IPS-15b (cell line): ENCODE measurements at regions not wholly inside any gene's neighbourhood (a gene's known extent, or its start where the extent isn't known, plus 50 kb on each side); places are given as distances from the start of the nearest gene placed in this dataset.

Experiments used
- H3K27me3 ChIP-seq: one replicate; pipeline ENCODE4 v1.6.1; 2013; ENCODE audit warnings: low read length; ENCODE audit not compliant: control insufficient read depth, insufficient read depth
- H3K36me3 ChIP-seq: one replicate; pipeline ENCODE4 v1.6.1; 2013; ENCODE audit warnings: low read length; ENCODE audit not compliant: control insufficient read depth, insufficient read depth
- H3K4me1 ChIP-seq: one replicate; pipeline ENCODE4 v1.6.1; 2013; ENCODE audit warnings: mild to moderate bottlenecking, low read length; ENCODE audit not compliant: control insufficient read depth, insufficient read depth
- H3K4me3 ChIP-seq: one replicate; pipeline ENCODE4 v1.5.1; 2013; ENCODE audit warnings: low read depth, low read length
- H3K9ac ChIP-seq: one replicate; pipeline ENCODE4 v1.6.1; 2013; ENCODE audit warnings: low read depth, mild to moderate bottlenecking, low read length
- H3K9me3 ChIP-seq: one replicate; pipeline ENCODE4 v1.6.1; 2013; ENCODE audit warnings: mild to moderate bottlenecking, low read length; ENCODE audit not compliant: control insufficient read depth, insufficient read depth

DNA sequence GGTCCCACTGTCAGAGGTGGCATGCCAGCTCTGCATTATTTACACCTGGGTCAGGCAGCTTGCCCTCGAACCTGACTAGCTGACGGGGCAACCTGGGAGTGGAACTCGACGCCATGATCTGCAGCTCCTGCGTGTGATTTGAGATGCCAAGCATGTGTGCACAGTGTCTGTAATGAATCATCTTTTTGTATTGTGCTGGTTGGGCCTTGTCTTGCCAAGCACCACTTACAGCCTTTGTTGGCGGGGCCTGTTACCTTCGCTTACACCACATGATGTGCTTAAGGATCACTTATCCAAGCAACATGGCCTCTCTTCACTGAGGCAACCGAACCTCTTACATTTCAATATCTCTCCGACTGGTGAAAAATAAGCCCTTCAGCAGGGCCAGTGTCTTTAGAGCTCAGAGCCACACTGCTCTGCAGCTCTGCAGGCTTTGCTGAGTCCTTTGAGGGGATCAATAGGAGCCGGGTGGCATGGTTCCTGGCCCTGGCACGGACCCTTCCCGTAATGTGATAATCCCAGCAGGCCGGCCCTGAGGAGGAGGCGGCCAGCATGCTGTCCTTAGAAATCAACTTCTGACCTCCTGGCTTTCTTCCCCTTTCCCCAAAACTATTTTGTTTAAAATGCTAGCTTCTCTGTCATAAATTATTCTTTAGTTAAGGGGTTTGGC is 297.7 kb upstream of the CD180 start:
- Histone ChIP-seq H3K27me3 (no peaks in the 10 kb centered on the region), H3K36me3 (no peaks in the 10 kb centered on the region), H3K9me3 (no peaks in the 10 kb centered on the region), H3K4me3 (no peak overlapping the region), H3K9ac (no peak overlapping the region), H3K4me1 (no peaks in the 10 kb centered on the region)

DNA sequence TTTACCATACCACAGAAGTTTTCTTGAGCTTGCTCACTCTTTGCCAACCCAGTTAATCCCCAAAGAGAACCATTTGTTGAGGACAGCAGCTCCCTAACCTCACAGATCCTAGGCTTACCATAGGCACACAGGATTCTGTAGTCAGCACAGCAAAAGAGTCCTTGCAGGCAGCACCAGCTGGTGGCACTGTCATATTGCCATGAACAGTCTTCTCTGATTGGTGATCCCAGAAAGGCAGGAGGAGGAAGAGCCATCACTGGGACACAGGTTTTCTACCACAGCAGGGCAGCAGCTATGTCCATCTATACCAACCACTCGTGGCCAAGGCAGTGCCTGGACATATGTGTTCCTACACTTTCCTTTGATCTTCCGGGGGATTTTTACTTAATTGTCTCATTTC is 297.1 kb upstream of the CD180 start:
- Histone ChIP-seq H3K9me3 (no peaks in the 10 kb centered on the region), H3K4me3 (no peak overlapping the region), H3K4me1 (no peaks in the 10 kb centered on the region), H3K27me3 (no peaks in the 10 kb centered on the region), H3K36me3 (no peaks in the 10 kb centered on the region), H3K9ac (no peak overlapping the region)

DNA sequence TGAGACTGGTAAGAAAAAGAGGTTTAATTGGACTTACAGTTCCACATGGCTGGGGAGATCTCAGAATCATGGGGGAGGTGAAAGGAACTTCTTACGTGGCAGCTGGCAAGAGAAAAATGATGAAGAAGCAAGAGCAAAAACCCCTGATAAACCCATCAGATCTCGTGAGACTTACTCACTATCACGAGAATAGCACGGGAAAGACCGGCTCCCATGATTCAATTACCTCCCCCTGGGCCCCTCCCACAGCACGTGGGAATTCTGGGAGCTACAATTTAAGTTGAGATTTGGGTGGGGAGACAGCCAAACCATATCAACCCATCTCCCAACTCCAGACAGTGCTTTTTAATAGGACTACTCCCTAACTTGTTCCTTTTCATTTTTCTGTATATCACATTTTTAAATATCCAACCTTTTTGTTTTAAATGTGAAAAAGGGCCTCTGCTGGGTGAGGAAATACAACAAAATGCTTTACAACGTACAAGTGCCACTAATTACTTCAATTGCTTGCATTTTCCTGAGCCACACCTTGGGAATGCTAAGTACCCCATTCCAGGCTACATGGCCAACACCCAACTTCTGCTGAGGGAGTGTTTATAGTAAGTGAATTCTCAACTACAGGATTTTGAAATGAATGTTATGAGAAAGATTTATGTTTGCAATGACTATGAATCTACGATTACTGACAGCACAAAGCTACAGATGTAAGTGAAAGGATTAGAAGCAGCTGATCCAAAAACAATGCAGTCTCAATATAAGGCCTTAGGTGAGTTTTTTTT is 294.1 kb upstream of the CD180 start:
- no peaks in the 10 kb centered on the region for H3K9me3 ChIP-seq
- no peak overlapping the region for H3K9ac ChIP-seq
- H3K4me1 ChIP-seq = no peaks in the 10 kb centered on the region
- H3K27me3 ChIP-seq = no peaks in the 10 kb centered on the region
- no peaks in the 10 kb centered on the region for H3K36me3 ChIP-seq
- no peak overlapping the region for H3K4me3 ChIP-seq

DNA sequence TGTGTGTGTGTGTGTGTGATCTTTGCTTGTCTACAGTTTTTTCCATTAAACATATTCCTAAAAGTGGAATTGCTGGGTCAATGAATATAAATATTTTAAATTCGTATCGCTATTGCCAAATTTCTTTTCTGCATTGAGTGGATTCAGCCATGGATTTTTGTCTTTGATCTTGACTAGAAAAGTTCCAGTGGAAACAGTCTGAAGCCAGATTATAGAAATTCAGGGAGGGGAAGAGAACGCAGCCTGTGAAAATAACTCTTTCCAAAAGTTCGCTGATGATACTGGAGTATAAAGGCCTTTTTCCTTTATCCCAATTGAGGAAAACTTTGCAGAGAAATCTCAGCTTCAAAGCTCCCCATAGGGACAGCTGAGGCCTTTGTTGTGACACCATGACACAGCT is 292.3 kb upstream of the CD180 start:
- H3K27me3 ChIP-seq = no peaks in the 10 kb centered on the region
- no peaks in the 10 kb centered on the region for H3K36me3 ChIP-seq
- no peaks in the 10 kb centered on the region for H3K4me1 ChIP-seq
- no peaks in the 10 kb centered on the region for H3K9me3 ChIP-seq
- H3K4me3 ChIP-seq = no peak overlapping the region
- no peak overlapping the region for H3K9ac ChIP-seq

DNA sequence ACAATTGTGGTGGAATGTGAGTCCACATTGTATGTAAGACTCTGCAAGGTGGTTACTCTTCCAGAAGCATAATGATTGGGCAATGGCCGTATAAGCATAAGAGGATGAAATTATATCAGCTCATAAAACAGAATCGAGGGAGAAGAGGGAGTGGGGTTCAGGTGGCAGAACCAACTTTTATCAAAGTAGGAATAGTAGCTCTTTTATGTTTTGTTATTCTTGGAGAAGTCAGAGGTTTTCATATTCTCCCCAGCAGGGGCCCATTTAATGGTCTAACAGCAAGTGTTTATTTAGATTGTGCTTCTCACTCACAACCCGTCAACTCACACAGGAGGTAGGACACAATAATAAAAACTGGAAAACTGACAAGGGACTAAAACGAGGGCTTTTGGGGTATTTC is 291.3 kb upstream of the CD180 start:
- H3K9ac ChIP-seq = no peak overlapping the region
- H3K36me3 ChIP-seq = no peaks in the 10 kb centered on the region
- no peaks in the 10 kb centered on the region for H3K4me1 ChIP-seq
- no peaks in the 10 kb centered on the region for H3K9me3 ChIP-seq
- no peak overlapping the region for H3K4me3 ChIP-seq
- no peaks in the 10 kb centered on the region for H3K27me3 ChIP-seq

DNA sequence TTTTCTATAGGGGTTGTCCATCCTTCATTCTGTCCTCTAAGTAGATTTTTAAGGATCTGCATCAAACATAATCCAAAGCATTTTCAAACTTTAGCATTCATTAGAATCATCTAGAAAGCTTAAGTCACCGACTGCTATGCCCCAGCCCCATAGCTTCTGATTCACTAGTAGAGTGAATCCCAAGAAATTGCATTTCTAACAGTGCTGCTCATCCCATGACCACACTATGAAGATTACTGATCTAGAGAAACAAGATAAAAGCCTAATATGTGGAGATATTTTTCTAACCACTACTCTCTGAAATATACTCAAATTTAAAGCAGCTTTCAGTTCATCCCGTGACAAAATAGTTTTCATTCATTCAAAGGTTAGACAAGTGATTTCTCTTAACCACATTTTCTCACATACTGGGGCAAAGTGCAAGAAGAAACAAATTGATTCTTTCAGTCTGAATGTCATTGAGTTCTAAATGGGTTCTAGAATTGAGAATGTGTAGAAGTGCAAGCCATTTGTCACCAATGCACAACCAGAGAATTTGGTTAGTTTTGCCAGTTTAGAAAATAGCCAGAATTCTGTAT is 286.9 kb upstream of the CD180 start:
- no peaks in the 10 kb centered on the region for H3K27me3 ChIP-seq
- no peaks in the 10 kb centered on the region for H3K36me3 ChIP-seq
- no peaks in the 10 kb centered on the region for H3K9me3 ChIP-seq
- H3K4me1 ChIP-seq = no peaks in the 10 kb centered on the region
- no peak overlapping the region for H3K9ac ChIP-seq
- H3K4me3 ChIP-seq = no peak overlapping the region

DNA sequence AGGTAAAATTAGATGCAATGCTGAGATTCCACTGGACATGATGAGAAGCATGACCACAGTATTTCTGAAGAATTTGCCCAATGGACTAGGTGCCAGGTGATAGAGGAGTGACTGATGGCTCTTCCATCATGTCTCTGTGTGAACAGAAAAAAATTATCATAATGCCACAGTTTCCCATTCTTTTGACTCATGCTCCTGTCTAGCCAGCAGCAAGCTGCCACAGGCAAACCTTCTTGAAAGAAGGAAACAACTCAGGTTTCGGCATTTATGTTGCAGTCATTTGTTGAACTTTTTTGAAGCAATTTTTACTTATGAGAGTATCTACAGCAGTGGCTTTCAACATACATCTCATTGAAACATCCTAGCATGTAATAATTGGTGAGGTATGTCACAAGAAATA is 284.8 kb upstream of the CD180 start:
- H3K9me3 ChIP-seq = no peaks in the 10 kb centered on the region
- H3K27me3 ChIP-seq = no peaks in the 10 kb centered on the region
- no peak overlapping the region for H3K4me3 ChIP-seq
- no peaks in the 10 kb centered on the region for H3K4me1 ChIP-seq
- H3K9ac ChIP-seq = no peak overlapping the region
- no peaks in the 10 kb centered on the region for H3K36me3 ChIP-seq

DNA sequence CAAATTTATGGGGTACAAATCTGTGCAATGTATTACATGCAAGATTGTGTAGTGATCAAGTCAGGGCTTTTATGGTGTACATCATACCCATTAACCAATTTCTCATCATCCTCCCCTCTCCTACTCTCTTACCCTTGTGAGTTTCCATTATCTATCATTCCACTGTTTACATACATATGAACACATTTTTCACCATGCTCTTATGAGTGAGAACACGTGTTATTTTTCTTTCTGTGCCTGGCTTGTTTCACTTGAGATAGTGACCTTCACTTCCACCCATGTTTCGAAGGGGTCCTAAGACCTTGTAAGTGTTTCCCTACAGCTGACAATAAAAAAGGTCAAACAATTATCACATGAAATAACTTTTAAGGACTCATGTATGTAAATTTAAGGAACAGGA is 281.7 kb upstream of the CD180 start:
- Histone ChIP-seq H3K9me3 (no peaks in the 10 kb centered on the region), H3K36me3 (no peaks in the 10 kb centered on the region), H3K4me3 (no peak overlapping the region), H3K27me3 (no peaks in the 10 kb centered on the region), H3K4me1 (no peaks in the 10 kb centered on the region), H3K9ac (no peak overlapping the region)

DNA sequence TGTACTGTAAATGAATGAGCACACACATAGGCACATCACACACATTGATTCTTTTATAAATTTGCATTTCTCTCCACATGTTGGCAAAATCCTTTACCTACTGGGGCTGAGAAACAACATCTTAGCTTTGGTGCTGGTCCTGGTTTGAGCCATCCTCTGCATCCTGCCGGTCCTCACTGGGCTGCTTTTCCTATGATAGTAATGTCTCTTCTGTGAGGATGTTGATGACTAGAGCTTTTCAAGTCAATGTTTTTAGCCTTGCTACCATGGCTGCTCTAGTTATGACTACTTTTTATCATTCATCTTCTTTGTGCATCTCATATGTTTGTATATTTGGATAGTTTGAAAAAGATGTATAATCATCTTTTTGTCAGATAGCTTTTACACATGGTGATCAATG is 280.4 kb upstream of the CD180 start:
- Histone ChIP-seq H3K36me3 (no peaks in the 10 kb centered on the region), H3K9ac (no peak overlapping the region)

DNA sequence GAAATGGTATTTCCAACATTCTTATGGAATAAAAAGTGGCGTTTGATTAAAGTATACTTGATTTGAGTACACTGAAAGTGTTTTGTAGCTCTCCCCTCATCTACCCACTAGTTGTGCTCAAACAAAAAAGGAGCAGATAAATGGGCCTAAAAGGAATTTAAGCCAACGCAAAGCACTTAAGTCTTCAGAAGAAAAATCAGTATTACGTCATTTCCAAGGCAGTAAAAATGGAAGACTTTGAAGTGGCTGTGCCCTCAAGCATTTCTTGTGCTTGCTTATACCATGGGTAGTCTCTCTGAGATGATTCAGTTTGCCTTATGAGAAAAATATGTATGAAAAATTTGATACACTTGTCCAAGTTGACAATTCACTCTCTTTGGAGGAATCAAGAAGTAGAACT is 279.9 kb upstream of the CD180 start:
- no peaks in the 10 kb centered on the region for H3K27me3 ChIP-seq
- no peaks in the 10 kb centered on the region for H3K36me3 ChIP-seq
- no peak overlapping the region for H3K4me3 ChIP-seq
- no peaks in the 10 kb centered on the region for H3K9me3 ChIP-seq
- no peak overlapping the region for H3K9ac ChIP-seq
- H3K4me1 ChIP-seq = no peaks in the 10 kb centered on the region

More for the DNA sequence above, 280.4 kb upstream of the CD180 start:
- Histone ChIP-seq H3K4me3 (no peak overlapping the region), H3K4me1 (no peaks in the 10 kb centered on the region), H3K27me3 (no peaks in the 10 kb centered on the region), H3K9me3 (no peaks in the 10 kb centered on the region)

DNA sequence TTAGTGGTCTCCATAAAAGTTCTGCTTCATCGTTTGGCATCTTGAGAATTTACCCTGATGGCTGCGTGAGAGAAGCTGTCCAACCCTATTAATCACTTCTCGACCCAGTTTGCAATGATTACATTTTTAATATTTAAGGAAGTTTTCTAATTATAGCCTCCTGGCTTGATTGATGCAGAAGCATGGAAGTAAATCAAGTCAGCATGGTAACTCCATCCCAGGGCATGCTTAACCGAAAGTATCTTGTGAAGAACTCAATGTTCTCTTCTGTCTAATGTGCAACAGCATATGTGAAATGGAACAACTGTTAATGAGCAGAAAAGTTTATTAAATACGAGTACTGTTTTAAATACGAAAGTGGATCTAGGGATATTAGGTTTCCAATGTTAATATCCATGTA is 278.9 kb upstream of the CD180 start:
- Histone ChIP-seq H3K9me3 (no peaks in the 10 kb centered on the region), H3K9ac (no peak overlapping the region), H3K36me3 (no peaks in the 10 kb centered on the region), H3K4me1 (no peaks in the 10 kb centered on the region), H3K4me3 (no peak overlapping the region), H3K27me3 (no peaks in the 10 kb centered on the region)
